GM18873 (cell line): ENCODE measurements at regions not wholly inside any gene's neighbourhood (a gene's known extent, or its start where the extent isn't known, plus 50 kb on each side); places are given as distances from the start of the nearest gene placed in this dataset.

Experiments
- ATAC-seq: cut with Tn5 transposase; IDR thresholded peaks from one replicate; pipeline ENCODE4 v1.9.1; 2021; ENCODE audit warnings: mild to moderate bottlenecking, moderate library complexity, moderate number of reproducible peaks; ENCODE audit not compliant: unreplicated experiment, low FRiP score

DNA sequence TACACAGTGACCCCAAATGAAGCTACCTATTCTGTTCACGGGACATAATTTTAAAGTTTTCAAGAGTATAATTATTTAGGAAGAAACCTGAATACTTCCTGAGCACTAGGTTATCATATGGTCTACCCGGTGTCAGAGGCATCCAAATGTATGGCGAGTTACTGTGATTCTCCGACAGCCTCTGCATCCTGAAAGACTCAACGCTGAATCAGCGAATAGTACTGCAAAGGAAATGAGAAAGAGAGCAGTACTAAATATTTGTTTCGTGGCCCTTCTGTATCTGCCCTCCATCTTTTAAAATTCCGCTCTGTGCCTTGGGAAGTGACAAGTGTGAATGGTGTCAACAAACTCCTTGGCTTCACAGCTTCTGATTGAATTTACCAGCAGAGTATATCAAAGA, 358.0 kb upstream of the ZEB2 start:
- ATAC-seq: no peak

DNA sequence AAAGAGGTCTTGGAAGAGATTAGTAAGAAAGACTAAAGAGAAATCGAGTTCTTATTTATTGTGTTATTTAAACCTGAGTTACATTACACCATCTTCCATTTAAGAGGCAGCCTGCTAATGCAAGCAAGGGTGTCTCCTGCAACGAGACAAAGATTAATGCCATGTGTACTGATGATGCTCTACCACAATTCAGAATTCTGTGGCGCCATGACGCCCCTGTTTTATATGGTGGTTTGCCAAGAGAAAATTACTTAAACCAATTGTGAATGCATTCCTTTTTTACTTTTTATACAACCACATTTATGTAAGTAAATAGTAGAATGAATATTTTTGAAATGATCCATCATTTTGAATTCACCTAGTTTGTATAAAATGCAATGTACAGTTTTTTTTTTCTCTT, 356.1 kb upstream of the ZEB2 start:
- ATAC-seq: no peak

DNA sequence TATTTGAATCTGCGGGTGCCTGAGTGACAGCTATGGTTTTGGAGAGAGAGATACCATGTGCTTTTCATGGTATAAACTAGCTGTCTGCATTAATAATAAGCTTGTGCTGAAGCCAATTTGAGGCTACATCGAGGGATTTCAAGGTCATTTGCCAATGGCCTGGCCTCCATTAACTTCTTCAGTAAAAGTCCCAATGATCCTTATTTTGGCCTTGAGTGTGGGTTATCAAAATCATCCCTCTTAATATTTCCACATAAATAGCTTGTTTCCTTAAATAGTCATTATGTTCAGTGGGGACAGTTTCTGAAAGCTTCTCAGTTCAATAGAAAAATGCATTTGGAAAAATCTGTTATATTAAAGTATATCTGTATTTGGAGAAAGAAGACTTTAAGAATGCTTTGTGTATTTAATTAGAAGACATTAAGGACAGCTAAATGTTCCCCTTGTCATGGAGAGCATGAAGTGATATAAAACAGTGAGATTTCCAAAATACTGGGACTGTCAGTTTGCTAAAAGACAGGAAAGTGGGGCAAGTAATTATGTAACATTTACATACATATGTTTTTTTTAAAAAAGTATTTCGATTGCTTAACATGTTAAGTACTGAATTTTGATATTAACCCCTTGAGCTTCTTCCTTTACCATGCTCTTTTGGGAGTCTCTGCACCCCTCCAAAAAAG, 355.5 kb upstream of the ZEB2 start:
- no peak for ATAC-seq

DNA sequence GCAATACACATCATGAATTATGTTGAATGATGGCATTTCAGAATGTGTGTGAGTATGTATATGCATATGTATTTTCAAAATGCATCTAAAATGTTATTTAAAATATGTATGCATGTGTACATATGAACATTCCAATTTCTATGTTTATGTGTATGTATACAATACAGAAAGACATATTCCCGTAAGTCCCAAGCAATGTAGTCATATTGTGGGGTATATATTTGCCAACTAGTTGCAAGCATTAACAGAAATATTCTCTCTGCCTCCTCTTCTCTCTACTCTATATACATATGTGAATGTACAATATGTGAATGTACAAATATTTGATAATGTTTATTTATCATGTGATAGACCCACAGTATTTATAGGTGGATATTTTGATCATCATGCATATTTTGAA, 345.8 kb upstream of the ZEB2 start:
- no peak for ATAC-seq

DNA sequence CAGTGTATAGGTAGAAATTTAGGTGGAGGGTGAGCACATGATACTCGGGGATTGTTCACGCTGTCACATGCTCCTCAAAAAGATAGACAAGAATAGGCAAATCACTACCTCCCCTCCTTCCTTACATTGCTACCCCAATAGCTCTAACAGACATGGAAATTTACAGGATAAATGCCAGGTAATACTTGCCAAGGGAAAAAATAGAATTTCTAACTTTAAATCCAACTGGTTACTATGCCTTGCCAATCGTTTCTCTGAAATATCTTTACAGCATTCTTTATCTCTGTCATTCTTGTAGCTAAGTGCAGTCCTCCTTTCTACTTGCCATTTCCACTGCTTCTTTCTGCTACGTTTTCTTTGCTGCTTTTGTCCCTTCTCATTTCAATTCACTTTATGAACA, 339.8 kb upstream of the ZEB2 start:
- ATAC-seq: no peak

DNA sequence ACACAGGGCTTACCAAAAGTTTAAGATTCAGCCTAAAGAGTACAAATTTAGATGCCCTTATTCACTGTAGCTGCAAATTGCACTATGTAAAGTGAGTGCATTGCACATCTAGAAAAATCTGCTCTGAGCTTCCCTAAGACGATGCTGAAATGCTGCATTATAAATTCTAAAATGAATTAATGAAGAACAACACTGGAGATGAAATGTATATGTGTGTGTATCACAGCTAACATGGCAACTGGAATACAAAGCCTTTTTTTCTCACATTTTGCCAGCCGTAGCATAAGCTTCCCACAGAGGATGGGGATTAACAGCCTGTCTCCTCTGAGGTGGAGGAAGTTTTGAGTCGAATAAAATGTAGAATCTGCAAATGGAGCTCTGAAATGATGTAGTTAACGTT, 338.3 kb upstream of the ZEB2 start:
- no peak for ATAC-seq

DNA sequence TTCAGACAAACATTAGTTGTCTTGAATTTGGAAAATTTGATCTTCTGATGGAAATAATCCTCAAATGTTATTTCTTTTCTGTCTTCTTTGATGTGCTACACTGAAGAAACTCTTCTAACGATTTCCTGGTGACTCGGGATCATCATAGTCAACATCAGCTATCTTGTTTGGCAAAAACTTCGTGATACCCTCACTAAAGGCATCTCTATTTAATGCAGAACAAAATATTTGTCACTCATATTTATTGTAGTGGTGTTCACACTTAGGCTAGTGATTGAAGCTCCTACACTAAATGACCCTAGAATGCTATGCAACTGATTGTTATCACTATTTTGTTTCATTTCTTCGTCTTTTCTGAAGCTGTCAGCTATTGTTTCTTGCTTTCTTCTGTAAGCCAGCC, 334.7 kb upstream of the ZEB2 start:
- no peak for ATAC-seq

DNA sequence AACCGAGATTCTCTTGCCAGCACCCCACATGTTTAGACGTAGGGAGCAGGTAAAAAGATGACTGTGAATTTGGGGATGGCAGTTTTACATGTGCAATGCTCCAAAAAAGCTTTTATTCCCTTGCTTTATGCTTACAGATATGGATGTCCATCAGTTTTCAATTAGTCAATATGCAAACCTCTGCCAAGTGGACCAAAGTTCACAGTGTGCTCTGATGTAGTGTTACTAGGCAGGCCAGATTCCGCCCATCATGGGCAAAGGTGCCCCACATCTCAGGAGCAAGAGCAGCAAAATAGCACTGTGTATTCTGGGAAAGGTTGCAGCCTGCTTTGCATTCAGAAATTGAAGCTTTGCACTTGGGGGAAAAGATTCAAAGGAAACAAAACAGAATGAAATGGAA, 329.7 kb upstream of the ZEB2 start:
- ATAC-seq: no peak

DNA sequence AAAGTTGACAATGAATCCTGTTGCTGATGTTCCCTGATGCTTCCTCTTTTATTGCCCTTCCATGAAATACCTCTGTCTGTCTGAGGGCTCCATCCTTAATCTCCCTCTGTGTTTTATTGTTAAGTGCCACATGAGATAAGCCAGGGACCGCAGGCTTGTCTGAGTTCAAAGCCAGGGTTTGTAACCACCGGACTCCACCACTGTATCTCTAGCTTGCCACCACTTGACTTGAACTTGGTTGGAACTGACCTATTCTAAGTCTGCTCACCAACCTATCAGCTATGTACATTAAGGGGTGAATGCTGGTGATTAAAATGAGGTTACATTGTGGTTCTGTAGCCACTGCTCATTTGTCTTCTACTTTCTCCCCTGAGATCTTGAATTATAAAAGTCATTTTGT, 328.5 kb upstream of the ZEB2 start:
- ATAC-seq: no peak

DNA sequence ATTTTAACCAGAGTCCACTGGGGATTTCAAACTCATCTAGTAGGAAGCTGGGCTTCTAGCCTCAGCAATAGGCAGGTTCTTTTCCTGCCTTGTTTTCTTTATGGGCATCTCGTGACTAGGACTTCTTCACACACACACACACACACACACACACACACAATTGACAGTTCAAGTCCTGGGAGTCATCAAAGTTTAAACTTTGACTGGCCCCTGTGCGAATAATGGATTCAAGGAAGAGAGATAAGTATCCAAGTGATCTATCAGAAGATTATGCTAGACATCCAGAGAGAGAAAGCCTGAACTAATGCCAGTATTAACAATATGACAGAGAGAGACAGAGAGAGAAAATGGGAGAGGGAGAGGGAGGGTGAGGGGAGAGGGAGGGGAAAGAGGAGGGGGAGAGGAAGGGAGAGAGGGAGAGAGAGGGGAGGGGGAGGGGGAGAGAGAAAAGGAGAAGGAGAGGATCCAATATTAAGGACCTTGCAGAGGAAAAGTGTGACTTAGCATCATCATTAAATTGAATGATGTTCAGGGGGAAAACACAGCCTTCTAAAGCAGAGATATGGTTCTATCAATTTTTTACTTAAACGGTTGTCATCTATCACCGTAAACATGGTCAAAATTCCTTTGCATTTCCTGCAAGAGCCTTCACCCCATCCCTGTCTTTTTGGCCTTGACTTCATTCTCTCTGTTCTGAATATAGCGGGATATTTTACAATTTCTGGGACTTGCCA, 327.6 kb upstream of the ZEB2 start:
- ATAC-seq: no peak

DNA sequence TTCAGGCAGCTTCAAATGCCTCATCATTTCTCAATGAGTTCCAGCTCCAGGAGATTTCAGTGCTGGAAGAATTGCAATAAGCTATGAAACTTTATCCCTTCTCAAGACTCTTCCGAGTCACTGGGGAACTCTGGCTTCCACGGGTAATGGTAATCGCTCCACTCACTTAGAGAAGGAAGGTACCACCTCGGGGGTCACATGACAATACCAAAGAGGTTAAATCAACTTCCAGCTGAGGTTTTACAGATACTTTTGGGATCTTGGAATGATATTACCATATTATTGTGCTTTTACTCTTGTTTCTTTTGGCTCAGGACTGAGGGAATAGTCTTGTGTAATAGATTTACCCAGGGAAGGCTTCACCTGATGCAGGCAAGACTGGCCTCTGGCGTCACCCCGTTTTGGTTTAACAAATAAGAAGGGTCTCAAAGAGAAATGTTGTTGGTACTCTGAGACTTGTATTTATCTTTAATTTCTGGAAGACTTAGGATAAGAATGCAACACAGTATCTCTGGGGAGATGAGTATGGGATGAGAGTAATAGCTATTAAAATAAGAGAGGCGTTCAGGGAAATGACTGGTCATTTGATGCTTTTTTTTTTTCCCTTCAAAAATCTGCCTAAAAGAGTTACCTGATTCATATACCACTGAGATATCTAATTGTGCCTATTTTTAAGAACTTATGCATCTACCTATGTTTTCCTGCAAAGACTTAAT, 316.9 kb upstream of the ZEB2 start:
- ATAC-seq: no peak

DNA sequence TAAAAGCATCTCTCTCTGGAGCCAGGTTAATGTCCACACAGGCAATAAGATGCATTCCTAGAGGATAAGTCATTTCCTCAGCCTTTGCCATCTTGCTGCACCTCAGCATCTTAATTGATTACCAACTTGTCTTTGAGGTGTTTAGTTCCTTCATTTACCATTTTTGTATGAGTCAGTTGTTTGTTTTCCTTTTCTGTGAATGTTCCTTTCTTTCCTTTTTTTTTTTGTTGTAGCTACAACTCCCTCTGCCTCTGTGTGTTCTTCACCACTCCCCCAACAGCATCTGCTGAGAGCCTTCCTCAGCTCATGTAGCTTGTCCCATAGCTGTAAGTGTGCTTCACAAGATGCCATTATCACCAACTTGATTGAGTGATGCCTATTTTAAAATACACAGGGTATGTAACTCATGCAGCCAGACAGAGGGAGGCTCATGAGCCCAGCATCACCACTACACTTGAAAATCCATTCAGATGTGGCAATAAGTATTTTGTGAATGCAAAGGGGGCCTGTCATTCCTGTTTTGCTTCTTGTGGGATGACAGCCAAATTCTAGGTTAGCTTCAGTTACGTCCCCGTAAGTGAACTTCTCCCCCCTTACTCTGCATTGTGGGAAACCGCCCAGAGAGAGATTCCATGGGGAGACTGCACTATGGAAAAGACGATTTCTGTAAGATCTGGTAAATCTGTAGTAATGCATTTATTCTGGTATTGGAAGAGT, 315.9 kb upstream of the ZEB2 start:
- ATAC-seq: no peak

DNA sequence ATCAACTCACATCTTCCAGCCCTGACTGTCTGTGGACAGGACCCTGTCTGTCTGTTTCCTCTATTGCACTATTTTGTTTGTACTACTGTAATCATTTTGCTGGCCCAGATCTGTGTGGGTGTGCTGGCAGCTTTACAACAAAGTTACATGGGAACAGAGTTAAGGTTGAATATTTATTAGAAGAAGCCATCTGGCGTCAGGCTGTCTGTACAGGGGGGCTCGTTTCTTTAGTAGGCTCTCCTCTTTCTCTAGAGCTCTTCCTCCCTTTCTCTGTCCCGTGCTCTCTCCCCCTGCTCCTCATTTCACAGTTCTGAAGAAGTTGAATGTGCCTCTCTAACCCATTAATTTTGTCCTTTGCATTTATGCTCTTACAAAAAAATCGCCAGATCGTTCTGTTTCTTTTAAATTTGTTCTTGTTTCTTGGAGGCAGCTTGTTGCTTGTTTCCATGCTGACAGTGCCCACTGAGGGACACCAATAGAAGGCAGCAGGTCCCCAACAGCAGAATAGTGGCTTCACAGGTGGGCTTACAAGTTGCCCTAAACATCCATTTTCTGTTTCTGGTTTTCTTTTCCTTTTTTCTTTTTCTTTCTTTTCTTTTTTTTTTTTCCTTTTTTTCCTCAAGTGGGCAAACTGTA, 315.2 kb upstream of the ZEB2 start:
- ATAC-seq: no peak

DNA sequence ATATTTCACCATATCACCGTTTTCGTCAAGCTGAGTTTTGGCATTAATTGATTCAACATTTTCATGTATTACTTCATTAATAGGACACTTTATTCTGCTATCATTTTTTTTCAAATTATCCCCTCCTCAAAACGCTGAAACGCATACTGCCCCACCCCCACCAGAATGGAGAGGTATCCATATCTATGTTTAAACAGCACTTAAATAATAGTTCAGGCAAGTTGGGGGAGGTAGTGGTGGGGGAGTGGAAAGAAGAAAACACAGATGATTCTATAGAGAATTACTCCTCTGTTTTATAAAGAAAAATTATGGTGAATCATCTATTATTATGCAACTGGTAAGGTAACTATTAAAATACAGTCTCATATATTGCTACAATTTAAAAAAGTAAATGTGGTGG, 314.4 kb upstream of the ZEB2 start:
- ATAC-seq: no peak

DNA sequence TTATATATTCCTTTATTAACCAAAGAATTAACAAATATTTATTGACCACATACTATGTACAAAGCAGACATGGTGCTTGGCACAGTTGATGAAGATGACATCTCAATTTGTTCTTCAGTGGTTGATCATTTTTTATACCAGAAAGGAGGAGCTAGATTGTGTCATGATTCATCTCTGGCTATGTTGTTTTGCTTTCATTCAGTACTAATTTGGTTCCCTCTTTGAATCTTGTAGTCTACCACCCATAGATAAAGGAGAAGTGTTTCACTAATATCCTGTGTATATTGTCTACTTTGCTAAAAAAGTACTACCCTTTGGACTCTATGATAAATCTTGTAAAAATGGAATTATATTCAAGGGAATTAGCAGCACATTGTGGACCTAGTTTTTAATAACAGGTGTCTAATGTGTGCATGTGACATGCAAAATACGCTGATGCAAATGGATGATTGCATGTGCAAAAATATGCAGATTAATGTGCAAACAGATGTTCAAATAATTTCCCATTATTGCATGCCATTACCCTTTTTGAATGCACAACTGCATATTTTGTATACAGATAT, 313.2 kb upstream of the ZEB2 start:
- no peak for ATAC-seq

DNA sequence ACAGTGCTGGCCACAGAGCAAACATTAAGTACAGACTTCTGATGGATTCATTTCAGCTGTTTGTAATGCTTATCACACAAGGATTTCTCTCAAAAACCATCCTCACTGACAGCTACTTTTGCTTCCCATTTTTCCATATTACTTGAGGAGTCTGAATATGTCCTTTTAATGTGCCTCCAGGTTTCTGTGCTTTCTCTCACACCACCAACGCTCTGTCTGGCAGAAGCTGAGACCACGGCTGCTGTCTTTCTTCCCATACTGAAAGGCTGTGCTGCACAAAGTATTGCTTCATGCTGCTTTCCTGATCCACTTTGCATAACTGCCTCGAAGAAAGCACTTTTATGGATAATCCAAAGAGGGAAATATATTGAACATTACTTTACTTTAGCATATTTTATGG, 312.1 kb upstream of the ZEB2 start:
- no peak for ATAC-seq

DNA sequence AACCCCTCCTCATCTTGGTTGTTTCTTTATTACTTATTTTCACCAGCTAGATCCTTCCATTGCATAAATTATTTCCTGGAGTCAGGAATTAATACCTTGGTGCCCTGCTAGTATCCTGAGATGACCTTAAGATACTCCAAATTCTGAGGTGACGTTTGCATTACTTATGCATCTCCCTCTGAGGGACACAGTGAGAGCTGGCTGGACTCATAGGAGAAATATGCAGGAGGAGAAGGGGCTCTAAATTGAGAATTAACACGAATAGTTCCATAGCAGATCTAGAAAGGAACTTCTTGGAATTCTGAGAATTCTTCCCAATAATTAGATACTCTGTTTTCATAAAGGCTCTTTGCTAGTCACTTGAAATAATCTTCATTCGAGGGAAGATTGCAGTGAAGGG, 310.6 kb upstream of the ZEB2 start:
- no peak for ATAC-seq

DNA sequence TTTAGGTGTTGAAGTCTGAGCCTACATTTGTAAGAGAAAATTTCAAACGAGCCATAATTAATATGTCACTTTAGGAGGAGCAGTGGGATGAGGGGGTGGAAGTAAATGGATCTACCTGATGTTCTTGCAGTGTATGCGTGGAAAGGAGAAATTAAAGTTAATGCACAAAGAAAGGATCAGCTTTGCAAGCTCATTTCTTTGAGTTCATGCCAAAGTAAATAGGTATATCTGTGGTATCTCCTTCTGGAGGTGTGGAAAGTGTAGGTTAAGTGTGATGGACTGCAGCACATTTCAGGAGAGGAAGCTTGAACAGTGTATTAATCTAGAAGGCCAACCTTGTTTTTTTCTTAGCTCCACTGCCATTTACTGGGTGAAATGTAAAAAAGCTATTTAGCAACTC, 307.5 kb upstream of the ZEB2 start:
- no peak for ATAC-seq

DNA sequence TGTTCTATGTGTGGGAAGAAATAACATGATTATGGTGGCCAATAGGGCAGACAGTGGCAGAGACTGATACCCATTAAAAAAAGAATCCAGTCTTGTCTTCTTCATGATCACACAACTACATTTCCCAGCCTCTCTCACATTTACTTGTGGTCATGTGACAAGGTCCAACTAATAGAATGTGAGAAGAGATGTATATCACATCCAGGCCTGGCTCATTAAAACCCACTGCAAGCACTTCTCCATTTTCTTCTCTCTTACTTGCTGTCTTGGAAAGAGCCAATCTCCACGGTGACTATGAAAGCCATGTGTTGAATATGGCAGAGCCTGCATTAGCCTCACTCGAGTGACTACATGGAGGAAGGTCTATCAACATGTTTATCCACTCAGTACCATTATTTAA, 306.2 kb upstream of the ZEB2 start:
- no peak for ATAC-seq

DNA sequence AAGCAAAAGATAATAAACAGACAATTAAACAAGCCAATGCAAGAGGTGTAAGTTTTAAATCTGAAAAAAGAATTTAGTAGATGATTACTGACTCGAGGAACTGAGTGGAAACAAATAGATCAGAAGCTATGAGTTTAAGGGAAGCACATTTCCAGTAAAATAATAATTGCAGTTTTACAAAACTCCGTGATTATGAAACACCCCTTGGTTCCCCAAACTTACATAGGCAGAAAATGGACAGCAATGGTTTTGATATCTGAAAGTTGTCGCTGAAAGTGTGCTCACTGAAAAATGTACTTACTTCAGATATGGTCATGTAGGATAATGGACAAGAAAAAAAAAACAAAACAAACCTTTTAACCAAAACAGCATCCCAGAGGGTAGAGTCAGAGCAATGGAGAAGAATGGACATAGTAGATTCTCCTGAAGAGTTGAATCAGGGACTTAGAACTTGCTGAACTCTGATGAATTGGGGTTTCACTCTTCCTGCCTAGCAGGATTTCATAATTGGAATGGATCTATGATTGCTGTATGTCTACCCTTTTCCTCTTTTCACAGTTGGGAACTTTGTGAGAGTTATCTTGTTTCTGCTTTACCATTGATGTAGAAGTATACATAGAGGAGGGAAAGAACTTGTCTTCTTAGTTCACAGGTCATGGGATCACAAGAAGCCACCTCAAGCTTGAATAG, 305.6 kb upstream of the ZEB2 start:
- ATAC-seq: no peak
